ENCODE measurements at regions not wholly inside any gene's neighbourhood (a gene's known extent, or its start where the extent isn't known, plus 50 kb on each side); places are given as distances from the start of the nearest gene placed in this dataset.

- no peak for TF ChIP-seq CTCF (IDR thresholded peaks at IDR 0.05; ENCODE audit: unreplicated experiment in 3 of 3)
- H3K4me3 Mint-ChIP-seq: no peak overlapping the region
- H3K4me1 Mint-ChIP-seq: no peaks in the 10 kb centered on the region
- no peaks in the 10 kb centered on the region for H3K9me3 Mint-ChIP-seq
- no peaks in the 10 kb centered on the region for H3K27me3 Mint-ChIP-seq (ENCODE audit: low read depth)
- no peak overlapping the region for H3K27ac Mint-ChIP-seq
- no peaks in the 10 kb centered on the region for H3K36me3 Mint-ChIP-seq (ENCODE audit: low read depth)
These were observed 167.5 kb upstream of the DTNA start for GRCh38 chr18:34542625-34543024.

DNA sequence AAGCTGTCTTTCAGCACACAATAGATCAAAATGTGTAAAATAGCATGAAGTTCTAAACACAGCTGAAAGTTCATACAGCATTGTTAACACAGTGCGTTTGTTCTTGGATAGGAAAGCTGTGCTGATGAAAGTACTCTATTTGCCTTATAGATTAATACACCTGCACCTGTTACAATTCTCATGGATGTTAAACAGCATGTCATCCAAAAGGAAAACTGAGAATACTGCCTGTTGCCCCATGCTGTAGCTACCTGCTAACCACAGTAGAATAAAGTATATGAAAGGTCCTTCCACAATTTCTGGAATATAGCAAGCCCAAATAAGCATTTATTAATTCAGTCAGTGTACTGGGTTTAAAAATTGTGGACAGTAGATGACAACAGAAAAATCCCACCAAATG lies 166.7 kb upstream of the DTNA start:
- TF ChIP-seq CTCF (IDR thresholded peaks at IDR 0.05; ENCODE audit: unreplicated experiment in 3 of 3): no peak
- no peaks in the 10 kb centered on the region for H3K4me1 Mint-ChIP-seq
- no peaks in the 10 kb centered on the region for H3K9me3 Mint-ChIP-seq
- no peaks in the 10 kb centered on the region for H3K36me3 Mint-ChIP-seq (ENCODE audit: low read depth)
- H3K27ac Mint-ChIP-seq: no peak overlapping the region
- H3K4me3 Mint-ChIP-seq: no peak overlapping the region
- no peaks in the 10 kb centered on the region for H3K27me3 Mint-ChIP-seq (ENCODE audit: low read depth)

DNA sequence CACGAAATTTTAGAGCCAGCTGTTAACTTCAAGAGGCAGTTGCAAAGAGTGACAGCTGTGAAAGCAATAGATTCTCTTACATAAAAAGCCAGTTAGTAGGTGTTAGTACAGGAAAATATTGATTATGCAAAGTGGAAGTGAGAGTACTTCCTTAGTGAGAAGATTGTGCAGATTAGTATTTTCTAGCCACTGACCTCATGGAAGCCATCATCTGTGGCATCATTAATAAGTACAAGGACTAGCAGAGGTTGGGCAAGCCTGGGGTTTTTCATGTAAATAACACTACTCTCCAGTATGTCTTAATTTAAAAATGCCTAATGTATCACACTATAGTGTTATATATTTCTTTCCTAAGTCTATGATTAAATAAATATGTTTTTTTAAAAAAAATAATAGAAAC lies 166.2 kb upstream of the DTNA start:
- H3K27me3 Mint-ChIP-seq (ENCODE audit: low read depth): no peaks in the 10 kb centered on the region
- TF ChIP-seq CTCF (IDR thresholded peaks at IDR 0.05; ENCODE audit: unreplicated experiment in 3 of 3): no peak
- H3K4me1 Mint-ChIP-seq: no peaks in the 10 kb centered on the region
- H3K4me3 Mint-ChIP-seq: no peak overlapping the region
- no peaks in the 10 kb centered on the region for H3K36me3 Mint-ChIP-seq (ENCODE audit: low read depth)
- H3K9me3 Mint-ChIP-seq: no peaks in the 10 kb centered on the region
- no peak overlapping the region for H3K27ac Mint-ChIP-seq

- Mint-ChIP-seq H3K9me3 (no peaks in the 10 kb centered on the region), H3K27ac (no peak overlapping the region), H3K36me3 (ENCODE audit: low read depth) (no peaks in the 10 kb centered on the region), H3K4me1 (no peaks in the 10 kb centered on the region), H3K4me3 (no peak overlapping the region), H3K27me3 (ENCODE audit: low read depth) (no peaks in the 10 kb centered on the region)
- TF ChIP-seq CTCF (IDR thresholded peaks at IDR 0.05; ENCODE audit: unreplicated experiment in 3 of 3): no peak
These were observed 165.2 kb upstream of the DTNA start for GRCh38 chr18:34544930-34545329.

GRCh38 chr18:34548120-34548972 lies 161.8 kb upstream of the DTNA start:
- no peak overlapping the region for H3K27ac Mint-ChIP-seq
- H3K4me1 Mint-ChIP-seq: peaks cover 6% of the 10 kb centered on the region
- no peaks in the 10 kb centered on the region for H3K9me3 Mint-ChIP-seq
- no peak for TF ChIP-seq CTCF (IDR thresholded peaks at IDR 0.05; ENCODE audit: unreplicated experiment in 3 of 3)
- H3K27me3 Mint-ChIP-seq (ENCODE audit: low read depth): no peaks in the 10 kb centered on the region
- H3K36me3 Mint-ChIP-seq (ENCODE audit: low read depth): no peaks in the 10 kb centered on the region
- no peak overlapping the region for H3K4me3 Mint-ChIP-seq

DNA sequence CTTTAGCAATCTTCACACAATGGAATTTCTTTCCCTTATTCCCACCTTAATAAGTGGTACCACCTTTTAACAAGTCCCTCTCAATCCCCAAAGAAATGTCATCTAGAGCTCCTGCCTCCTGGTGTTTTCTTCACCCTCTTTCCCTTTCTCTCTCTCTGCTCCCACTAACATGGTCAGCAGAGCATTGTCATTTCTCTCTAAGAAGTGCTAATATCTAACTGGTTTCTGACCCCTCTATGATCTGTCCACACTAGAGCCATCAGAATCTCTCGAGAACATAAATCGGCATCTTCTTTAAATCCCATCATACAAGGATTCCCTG lies 161.2 kb upstream of the DTNA start:
- no peak overlapping the region for H3K4me3 Mint-ChIP-seq
- no peaks in the 10 kb centered on the region for H3K9me3 Mint-ChIP-seq
- peaks cover 6% of the 10 kb centered on the region for H3K4me1 Mint-ChIP-seq
- H3K27me3 Mint-ChIP-seq (ENCODE audit: low read depth): no peaks in the 10 kb centered on the region
- no peaks in the 10 kb centered on the region for H3K36me3 Mint-ChIP-seq (ENCODE audit: low read depth)
- H3K27ac Mint-ChIP-seq: no peak overlapping the region
- TF ChIP-seq CTCF (IDR thresholded peaks at IDR 0.05; ENCODE audit: unreplicated experiment in 3 of 3): no peak

All from nephron (organoid).